ENCODE measurements at regions not wholly inside any gene's neighbourhood (a gene's known extent, or its start where the extent isn't known, plus 50 kb on each side); places are given as distances from the start of the nearest gene placed in this dataset.

GRCh38 chr2:18410543-18410942, 149.9 kb downstream of the RDH14 start:
- Histone ChIP-seq H3K9me2 (ENCODE audit: low read depth, low read length) (no peaks in the 10 kb centered on the region), H3K4me2 (ENCODE audit: low read length) (no peak overlapping the region), H3K4me3 (ENCODE audit: low read depth, low read length, poor library complexity, severe bottlenecking) (no peak overlapping the region), H3K79me2 (ENCODE audit: insufficient read depth, low read length) (no peaks in the 10 kb centered on the region), H3K36me3 (ENCODE audit: insufficient read depth, low read length) (no peaks in the 10 kb centered on the region), H3K27ac (ENCODE audit: low read depth, low read length, poor library complexity, severe bottlenecking) (no peak overlapping the region), H3K27me3 (ENCODE audit: insufficient read depth, low read length) (no peaks in the 10 kb centered on the region), H4K20me1 (ENCODE audit: insufficient read depth, low read length) (no peaks in the 10 kb centered on the region), H3K4me1 (ENCODE audit: insufficient read depth, low read length, severe bottlenecking) (no peaks in the 10 kb centered on the region), H3F3A (ENCODE audit: insufficient read depth, low read length) (no peaks in the 10 kb centered on the region), H3K9me3 (ENCODE audit: low read length) (no peaks in the 10 kb centered on the region), H3K9ac (ENCODE audit: low read length) (no peak overlapping the region), H2AFZ (ENCODE audit: low read length) (no peak overlapping the region)
- TF ChIP-seq CTCF (IDR thresholded peaks at IDR 0.05; ENCODE audit: low read length) (no peak), EZH2 (IDR thresholded peaks at IDR 0.05; ENCODE audit: borderline replicate concordance, low read length) (no peak)

GRCh38 chr2:18408638-18409037, 151.8 kb downstream of the RDH14 start:
- Histone ChIP-seq H3K27me3 (ENCODE audit: insufficient read depth, low read length) (no peaks in the 10 kb centered on the region), H3F3A (ENCODE audit: insufficient read depth, low read length) (no peaks in the 10 kb centered on the region), H3K27ac (ENCODE audit: low read depth, low read length, poor library complexity, severe bottlenecking) (no peak overlapping the region), H3K9me2 (ENCODE audit: low read depth, low read length) (no peaks in the 10 kb centered on the region), H3K4me3 (ENCODE audit: low read depth, low read length, poor library complexity, severe bottlenecking) (no peak overlapping the region), H3K36me3 (ENCODE audit: insufficient read depth, low read length) (no peaks in the 10 kb centered on the region), H4K20me1 (ENCODE audit: insufficient read depth, low read length) (no peaks in the 10 kb centered on the region), H3K9ac (ENCODE audit: low read length) (no peak overlapping the region), H3K4me2 (ENCODE audit: low read length) (no peak overlapping the region), H3K79me2 (ENCODE audit: insufficient read depth, low read length) (no peaks in the 10 kb centered on the region), H2AFZ (ENCODE audit: low read length) (no peak overlapping the region), H3K4me1 (ENCODE audit: insufficient read depth, low read length, severe bottlenecking) (no peaks in the 10 kb centered on the region), H3K9me3 (ENCODE audit: low read length) (no peaks in the 10 kb centered on the region)
- no peak for TF ChIP-seq CTCF (IDR thresholded peaks at IDR 0.05; ENCODE audit: low read length)
- no peak for TF ChIP-seq EZH2 (IDR thresholded peaks at IDR 0.05; ENCODE audit: borderline replicate concordance, low read length)

- Histone ChIP-seq H2AFZ (ENCODE audit: low read length) (no peak overlapping the region), H3K4me2 (ENCODE audit: low read length) (no peak overlapping the region), H4K20me1 (ENCODE audit: insufficient read depth, low read length) (no peaks in the 10 kb centered on the region), H3K79me2 (ENCODE audit: insufficient read depth, low read length) (no peaks in the 10 kb centered on the region), H3K9ac (ENCODE audit: low read length) (no peak overlapping the region), H3K27me3 (ENCODE audit: insufficient read depth, low read length) (no peaks in the 10 kb centered on the region), H3K4me3 (ENCODE audit: low read depth, low read length, poor library complexity, severe bottlenecking) (no peak overlapping the region), H3K9me2 (ENCODE audit: low read depth, low read length) (no peaks in the 10 kb centered on the region), H3K27ac (ENCODE audit: low read depth, low read length, poor library complexity, severe bottlenecking) (no peak overlapping the region), H3K9me3 (ENCODE audit: low read length) (no peaks in the 10 kb centered on the region), H3F3A (ENCODE audit: insufficient read depth, low read length) (no peaks in the 10 kb centered on the region), H3K4me1 (ENCODE audit: insufficient read depth, low read length, severe bottlenecking) (no peaks in the 10 kb centered on the region), H3K36me3 (ENCODE audit: insufficient read depth, low read length) (no peaks in the 10 kb centered on the region)
- no peak for TF ChIP-seq CTCF (IDR thresholded peaks at IDR 0.05; ENCODE audit: low read length)
- TF ChIP-seq EZH2 (IDR thresholded peaks at IDR 0.05; ENCODE audit: borderline replicate concordance, low read length) = no peak
Measured at GRCh38 chr2:18406219-18406618, 154.2 kb downstream of the RDH14 start.
